Loucy (cell line): ENCODE measurements at regions not wholly inside any gene's neighbourhood (a gene's known extent, or its start where the extent isn't known, plus 50 kb on each side); places are given as distances from the start of the nearest gene placed in this dataset.

Source experiments
- EZH2phosphoT487 ChIP-seq: fragments of 200-600 bp; IDR thresholded peaks from 2 replicates; pipeline ENCODE4 v1.6.1; 2018; ENCODE audit warnings: antibody characterized with exemption, mild to moderate bottlenecking, moderate library complexity, borderline replicate concordance
- TF ChIP-seq, protein P1 (sequence below): fragments of 200-600 bp; sonication (generic); conservative IDR thresholded peaks from 2 replicates; pipeline ENCODE4 v1.5.1; 2014; ENCODE audit warnings: mild to moderate bottlenecking, antibody characterized with exemption, low read length

DNA sequence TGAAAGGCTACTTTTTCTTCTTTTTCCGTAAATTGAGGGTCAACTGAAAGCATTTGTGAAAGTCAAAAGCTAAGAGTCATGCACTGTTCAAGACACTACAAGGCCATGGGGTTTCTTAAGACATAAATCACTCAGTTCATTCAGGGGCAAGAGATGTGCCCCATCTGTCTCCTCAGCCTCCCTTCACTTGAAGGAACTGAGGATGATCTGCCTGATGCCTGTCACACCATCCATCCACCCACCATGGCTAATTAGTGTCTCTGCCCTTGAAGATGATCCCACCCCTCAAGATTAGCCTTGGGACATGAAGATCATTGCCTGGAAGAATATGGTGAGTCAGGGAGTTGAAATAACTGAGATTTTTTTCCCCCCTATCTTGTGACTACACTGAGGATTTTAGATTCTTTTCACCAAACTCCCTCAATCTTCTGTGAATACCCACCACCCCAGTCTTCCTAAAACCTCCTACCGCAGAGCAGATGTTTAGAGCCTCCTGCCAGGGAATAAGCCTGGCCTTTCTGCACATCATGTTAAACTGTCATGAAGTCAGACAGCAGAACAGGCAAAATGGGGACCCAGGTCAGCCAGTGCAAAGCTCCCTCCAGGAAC, 88.6 kb upstream of the LMO4 start:
- TF ChIP-seq, protein P1, sequence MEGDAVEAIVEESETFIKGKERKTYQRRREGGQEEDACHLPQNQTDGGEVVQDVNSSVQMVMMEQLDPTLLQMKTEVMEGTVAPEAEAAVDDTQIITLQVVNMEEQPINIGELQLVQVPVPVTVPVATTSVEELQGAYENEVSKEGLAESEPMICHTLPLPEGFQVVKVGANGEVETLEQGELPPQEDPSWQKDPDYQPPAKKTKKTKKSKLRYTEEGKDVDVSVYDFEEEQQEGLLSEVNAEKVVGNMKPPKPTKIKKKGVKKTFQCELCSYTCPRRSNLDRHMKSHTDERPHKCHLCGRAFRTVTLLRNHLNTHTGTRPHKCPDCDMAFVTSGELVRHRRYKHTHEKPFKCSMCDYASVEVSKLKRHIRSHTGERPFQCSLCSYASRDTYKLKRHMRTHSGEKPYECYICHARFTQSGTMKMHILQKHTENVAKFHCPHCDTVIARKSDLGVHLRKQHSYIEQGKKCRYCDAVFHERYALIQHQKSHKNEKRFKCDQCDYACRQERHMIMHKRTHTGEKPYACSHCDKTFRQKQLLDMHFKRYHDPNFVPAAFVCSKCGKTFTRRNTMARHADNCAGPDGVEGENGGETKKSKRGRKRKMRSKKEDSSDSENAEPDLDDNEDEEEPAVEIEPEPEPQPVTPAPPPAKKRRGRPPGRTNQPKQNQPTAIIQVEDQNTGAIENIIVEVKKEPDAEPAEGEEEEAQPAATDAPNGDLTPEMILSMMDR, result no peak
- no peak for TF ChIP-seq EZH2phosphoT487
